ENCODE measurements at regions not wholly inside any gene's neighbourhood (a gene's known extent, or its start where the extent isn't known, plus 50 kb on each side); places are given as distances from the start of the nearest gene placed in this dataset.

- TF ChIP-seq, protein P1, sequence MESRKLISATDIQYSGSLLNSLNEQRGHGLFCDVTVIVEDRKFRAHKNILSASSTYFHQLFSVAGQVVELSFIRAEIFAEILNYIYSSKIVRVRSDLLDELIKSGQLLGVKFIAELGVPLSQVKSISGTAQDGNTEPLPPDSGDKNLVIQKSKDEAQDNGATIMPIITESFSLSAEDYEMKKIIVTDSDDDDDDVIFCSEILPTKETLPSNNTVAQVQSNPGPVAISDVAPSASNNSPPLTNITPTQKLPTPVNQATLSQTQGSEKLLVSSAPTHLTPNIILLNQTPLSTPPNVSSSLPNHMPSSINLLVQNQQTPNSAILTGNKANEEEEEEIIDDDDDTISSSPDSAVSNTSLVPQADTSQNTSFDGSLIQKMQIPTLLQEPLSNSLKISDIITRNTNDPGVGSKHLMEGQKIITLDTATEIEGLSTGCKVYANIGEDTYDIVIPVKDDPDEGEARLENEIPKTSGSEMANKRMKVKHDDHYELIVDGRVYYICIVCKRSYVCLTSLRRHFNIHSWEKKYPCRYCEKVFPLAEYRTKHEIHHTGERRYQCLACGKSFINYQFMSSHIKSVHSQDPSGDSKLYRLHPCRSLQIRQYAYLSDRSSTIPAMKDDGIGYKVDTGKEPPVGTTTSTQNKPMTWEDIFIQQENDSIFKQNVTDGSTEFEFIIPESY (IDR thresholded peaks at IDR 0.05; ENCODE audit: extremely low read depth, insufficient replicate concordance, low read length) = no peak
- TF ChIP-seq, protein P2, sequence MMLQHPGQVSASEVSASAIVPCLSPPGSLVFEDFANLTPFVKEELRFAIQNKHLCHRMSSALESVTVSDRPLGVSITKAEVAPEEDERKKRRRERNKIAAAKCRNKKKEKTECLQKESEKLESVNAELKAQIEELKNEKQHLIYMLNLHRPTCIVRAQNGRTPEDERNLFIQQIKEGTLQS (IDR thresholded peaks at IDR 0.05) = no peak
- TF ChIP-seq EGR1 (IDR thresholded peaks at IDR 0.05; ENCODE audit: low read depth) (no peak), TCF7L2 (IDR thresholded peaks at IDR 0.05; ENCODE audit: borderline replicate concordance, extremely low read depth, insufficient read depth, insufficient read length) (no peak), REST (IDR thresholded peaks at IDR 0.05; ENCODE audit: low read depth) (no peak), ZFX (IDR thresholded peaks at IDR 0.05) (no peak), EZH2 (IDR thresholded peaks at IDR 0.05) (no peak), RAD21 (IDR thresholded peaks at IDR 0.05; ENCODE audit: low read depth) (no peak), POLR2A (IDR thresholded peaks at IDR 0.05; ENCODE audit: borderline replicate concordance, extremely low read depth, insufficient read depth, insufficient read length) (no peak), SRF (IDR thresholded peaks at IDR 0.05; ENCODE audit: low read depth) (no peak), ZNF274 (IDR thresholded peaks at IDR 0.05; ENCODE audit: low read depth, low read length) (no peak), FOSL1 (IDR thresholded peaks at IDR 0.05; ENCODE audit: low read depth) (no peak), EZH2phosphoT487 (IDR thresholded peaks at IDR 0.05; ENCODE audit: borderline replicate concordance) (no peak), JUND (IDR thresholded peaks at IDR 0.05) (no peak)
- TF ChIP-seq, protein P3, sequence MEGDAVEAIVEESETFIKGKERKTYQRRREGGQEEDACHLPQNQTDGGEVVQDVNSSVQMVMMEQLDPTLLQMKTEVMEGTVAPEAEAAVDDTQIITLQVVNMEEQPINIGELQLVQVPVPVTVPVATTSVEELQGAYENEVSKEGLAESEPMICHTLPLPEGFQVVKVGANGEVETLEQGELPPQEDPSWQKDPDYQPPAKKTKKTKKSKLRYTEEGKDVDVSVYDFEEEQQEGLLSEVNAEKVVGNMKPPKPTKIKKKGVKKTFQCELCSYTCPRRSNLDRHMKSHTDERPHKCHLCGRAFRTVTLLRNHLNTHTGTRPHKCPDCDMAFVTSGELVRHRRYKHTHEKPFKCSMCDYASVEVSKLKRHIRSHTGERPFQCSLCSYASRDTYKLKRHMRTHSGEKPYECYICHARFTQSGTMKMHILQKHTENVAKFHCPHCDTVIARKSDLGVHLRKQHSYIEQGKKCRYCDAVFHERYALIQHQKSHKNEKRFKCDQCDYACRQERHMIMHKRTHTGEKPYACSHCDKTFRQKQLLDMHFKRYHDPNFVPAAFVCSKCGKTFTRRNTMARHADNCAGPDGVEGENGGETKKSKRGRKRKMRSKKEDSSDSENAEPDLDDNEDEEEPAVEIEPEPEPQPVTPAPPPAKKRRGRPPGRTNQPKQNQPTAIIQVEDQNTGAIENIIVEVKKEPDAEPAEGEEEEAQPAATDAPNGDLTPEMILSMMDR (IDR thresholded peaks at IDR 0.05 in 2 of 3, conservative IDR thresholded peaks at IDR 0.05 in 1 of 3; ENCODE audit: borderline replicate concordance in 1 of 3, insufficient read depth in 1 of 3, low read depth in 2 of 3, low read length in 2 of 3) = no peak
- intact Hi-C loops (cut with micrococcal nuclease) = no loop called here
- ChIA-PET RAD21 (ENCODE audit: low non-redundant PET in 1 of 2, low total read pairs in 2 of 2, uncharacterized antibody in 2 of 2, unreplicated experiment in 2 of 2) (no interaction called here), POLR2A (no interaction called here), CTCF (no interaction called here)
- Histone ChIP-seq H3K79me2 (ENCODE audit: insufficient read depth, low read length) (no peaks in the 10 kb centered on the region), H3K36me3 (ENCODE audit: control insufficient read depth in 1 of 2, insufficient read depth in 2 of 2, low read length in 2 of 2) (no peaks in the 10 kb centered on the region), H3K9ac (ENCODE audit: low read length) (no peak overlapping the region), H3K27ac (ENCODE audit: low read depth, low read length) (no peak overlapping the region), H4K20me1 (ENCODE audit: insufficient read depth) (no peaks in the 10 kb centered on the region), H2AFZ (ENCODE audit: low read depth, low read length, poor library complexity, severe bottlenecking) (no peak overlapping the region), H3K9me2 (ENCODE audit: insufficient read depth) (no peaks in the 10 kb centered on the region), H3K4me1 (ENCODE audit: control insufficient read depth in 1 of 2, insufficient read depth in 2 of 2, low read length in 2 of 2) (peaks cover 0 to 5% of the 10 kb centered on the region in 2 experiments; a peak in 2 of 4 replicates), H3K27me3 (ENCODE audit: insufficient read depth, low read length) (no peaks in the 10 kb centered on the region), H3K9me3 (ENCODE audit: control insufficient read depth in 1 of 2, insufficient read depth in 1 of 2, low read depth in 1 of 2, low read length in 2 of 2) (no peaks in the 10 kb centered on the region), H3K4me2 (ENCODE audit: low read length) (no peak overlapping the region), H3K4me3 (replicated peaks in 1 of 2; ENCODE audit: low read depth in 1 of 2, low read length in 2 of 2) (no peak overlapping the region)
- DNase-seq (ENCODE audit: low read depth, low spot score) = no peak
- BruUV-seq (replicated peaks) = no TSS peak
- ATAC-seq = no peak
Measured at GRCh38 chr5:38105801-38106200, 152.6 kb upstream of the EGFLAM start.
